ENCODE measurements at regions not wholly inside any gene's neighbourhood (a gene's known extent, or its start where the extent isn't known, plus 50 kb on each side); places are given as distances from the start of the nearest gene placed in this dataset.
"Not testable (repeated sequence)": the region's sequence is repeated elsewhere in the genome, so short reads cannot be mapped to it uniquely, and the experiment has no call there.

DNA sequence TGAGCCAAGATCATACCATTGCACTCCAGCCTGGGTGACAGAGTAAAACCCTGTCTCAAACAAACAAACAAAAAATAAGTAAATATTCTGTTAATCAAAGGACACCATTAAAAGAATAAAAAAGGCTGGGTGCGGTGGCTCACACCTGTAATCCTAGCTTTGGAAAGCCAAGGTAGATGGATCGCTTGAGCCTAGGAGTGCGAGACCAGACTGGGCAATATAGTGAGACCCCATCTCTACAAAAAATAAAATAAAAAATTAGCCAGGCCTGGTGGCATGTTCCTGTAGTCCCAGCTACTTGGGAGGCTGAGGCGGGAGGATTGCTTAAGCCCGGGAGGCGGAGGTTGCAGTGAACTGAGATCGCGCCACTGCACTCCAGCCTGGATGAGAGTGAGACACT is 84.1 kb downstream of the GLUL start:
- not testable (repeated sequence) for TF ChIP-seq POLR2A (IDR thresholded peaks at IDR 0.05); CTCF (IDR thresholded peaks at IDR 0.05); POLR2AphosphoS5 (IDR thresholded peaks at IDR 0.05; ENCODE audit: insufficient read depth in 1 of 2, low read depth in 1 of 2)

Data from vagina (tissue), 2 donors.